SJSA1 (cell line): ENCODE measurements at regions not wholly inside any gene's neighbourhood (a gene's known extent, or its start where the extent isn't known, plus 50 kb on each side); places are given as distances from the start of the nearest gene placed in this dataset.

ENCODE experiments used
- DNase-seq, 2 experiments: peaks; one replicate each; pipeline ENCODE4 v3.0.0-alpha.2; 2015 to 2020; ENCODE audit warnings: low spot score in 2 of 2, low read depth in 1 of 2
- H3K27ac ChIP-seq: fragments of 250-450 bp; sonication (Bioruptor Pico); 2 replicates; pipeline ENCODE4 v1.5.1; 2020; ENCODE audit warnings: mild to moderate bottlenecking, moderate library complexity
- H3K27me3 ChIP-seq: fragments of 250-450 bp; sonication (Bioruptor Pico); replicated peaks from 2 replicates; pipeline ENCODE4 v1.5.1; 2020; ENCODE audit warnings: mild to moderate bottlenecking, moderate library complexity
- H3K36me3 ChIP-seq: fragments of 250-450 bp; sonication (Bioruptor Pico); 2 replicates; pipeline ENCODE4 v1.5.1; 2020; ENCODE audit warnings: mild to moderate bottlenecking
- H3K4me1 ChIP-seq: fragments of 250-450 bp; sonication (Bioruptor Pico); replicated peaks from 2 replicates; pipeline ENCODE4 v1.6.1; 2021; ENCODE audit warnings: mild to moderate bottlenecking
- H3K4me3 ChIP-seq: fragments of 250-450 bp; sonication (Bioruptor Pico); 2 replicates; pipeline ENCODE4 v1.5.1; 2020; ENCODE audit warnings: mild to moderate bottlenecking
- H3K9me3 ChIP-seq: fragments of 250-450 bp; sonication (Bioruptor Pico); replicated peaks from 2 replicates; pipeline ENCODE4 v1.5.1; 2020; ENCODE audit warnings: mild to moderate bottlenecking

- peak in 1 of 2 experiments; percentile 16 for DNase-seq
- Histone ChIP-seq H3K27ac (no peak overlapping the region), H3K27me3 (no peaks in the 10 kb centered on the region), H3K4me1 (no peaks in the 10 kb centered on the region), H3K4me3 (no peak overlapping the region), H3K36me3 (no peaks in the 10 kb centered on the region; the same call in 1 of the 2 replicates), H3K9me3 (peaks cover 71% of the 10 kb centered on the region)
These were observed 106.3 kb downstream of the SNRPN start for GRCh38 chr15:25060996-25061620.

GRCh38 chr15:25061808-25062550, 107.2 kb downstream of the SNRPN start:
- no peak overlapping the region for H3K4me3 ChIP-seq
- no peaks in the 10 kb centered on the region for H3K27me3 ChIP-seq
- DNase-seq = peak in 1 of 2 experiments; percentile 12
- H3K27ac ChIP-seq = no peak overlapping the region
- H3K9me3 ChIP-seq = peaks cover 69% of the 10 kb centered on the region
- no peaks in the 10 kb centered on the region for H3K4me1 ChIP-seq
- peaks cover 2% of the 10 kb centered on the region for H3K36me3 ChIP-seq

GRCh38 chr15:25062551-25063430, 108.0 kb downstream of the SNRPN start:
- H3K27ac ChIP-seq = no peak overlapping the region
- H3K9me3 ChIP-seq = peaks cover 71% of the 10 kb centered on the region
- no peaks in the 10 kb centered on the region for H3K4me1 ChIP-seq
- peaks cover 2% of the 10 kb centered on the region for H3K36me3 ChIP-seq
- H3K4me3 ChIP-seq = no peak overlapping the region
- no peaks in the 10 kb centered on the region for H3K27me3 ChIP-seq
- no peak for DNase-seq

GRCh38 chr15:25065286-25065685, 110.5 kb downstream of the SNRPN start:
- H3K27me3 ChIP-seq = no peaks in the 10 kb centered on the region
- H3K36me3 ChIP-seq = peaks cover 2% of the 10 kb centered on the region
- no peaks in the 10 kb centered on the region for H3K4me1 ChIP-seq
- peaks cover 79% of the 10 kb centered on the region for H3K9me3 ChIP-seq
- no peak overlapping the region for H3K27ac ChIP-seq
- H3K4me3 ChIP-seq = no peak overlapping the region
- no peak for DNase-seq

- no peaks in the 10 kb centered on the region for H3K4me1 ChIP-seq
- H3K27ac ChIP-seq = no peak overlapping the region
- no peak for DNase-seq
- H3K4me3 ChIP-seq = no peak overlapping the region
- H3K9me3 ChIP-seq = peaks cover 81% of the 10 kb centered on the region
- H3K36me3 ChIP-seq = peaks cover 2% of the 10 kb centered on the region
- no peaks in the 10 kb centered on the region for H3K27me3 ChIP-seq
These were observed 111.1 kb downstream of the SNRPN start for GRCh38 chr15:25065876-25066275.

GRCh38 chr15:25066708-25067107, 111.9 kb downstream of the SNRPN start:
- Histone ChIP-seq H3K9me3 (peaks cover 81% of the 10 kb centered on the region), H3K4me3 (no peak overlapping the region), H3K27ac (no peak overlapping the region), H3K36me3 (peaks cover 2% of the 10 kb centered on the region), H3K4me1 (no peaks in the 10 kb centered on the region), H3K27me3 (no peaks in the 10 kb centered on the region)
- DNase-seq = no peak

- no peak overlapping the region for H3K4me3 ChIP-seq
- H3K27me3 ChIP-seq = no peaks in the 10 kb centered on the region
- no peaks in the 10 kb centered on the region for H3K4me1 ChIP-seq
- H3K27ac ChIP-seq = no peak overlapping the region
- H3K36me3 ChIP-seq = peaks cover 6% of the 10 kb centered on the region; the same call in 1 of the 2 replicates
- DNase-seq = no peak
- H3K9me3 ChIP-seq = peaks cover 84% of the 10 kb centered on the region
These were observed 113.0 kb downstream of the SNRPN start for GRCh38 chr15:25067725-25068309.

GRCh38 chr15:25068696-25069095, 113.9 kb downstream of the SNRPN start:
- Histone ChIP-seq H3K4me1 (no peaks in the 10 kb centered on the region), H3K36me3 (peaks cover 15% of the 10 kb centered on the region), H3K9me3 (peaks cover 87% of the 10 kb centered on the region), H3K27me3 (no peaks in the 10 kb centered on the region), H3K27ac (no peak overlapping the region), H3K4me3 (no peak overlapping the region)
- no peak for DNase-seq

GRCh38 chr15:25070353-25070963, 115.7 kb downstream of the SNRPN start:
- Histone ChIP-seq H3K4me1 (no peaks in the 10 kb centered on the region), H3K4me3 (no peak overlapping the region), H3K9me3 (peaks cover 88% of the 10 kb centered on the region), H3K27me3 (no peaks in the 10 kb centered on the region), H3K27ac (no peak overlapping the region), H3K36me3 (peaks cover 17% of the 10 kb centered on the region)
- no peak for DNase-seq

GRCh38 chr15:25072857-25073476, 118.2 kb downstream of the SNRPN start:
- no peaks in the 10 kb centered on the region for H3K4me1 ChIP-seq
- peaks cover 15% of the 10 kb centered on the region for H3K36me3 ChIP-seq
- H3K27ac ChIP-seq = no peak overlapping the region
- no peak overlapping the region for H3K4me3 ChIP-seq
- DNase-seq = no peak
- peaks cover 74% of the 10 kb centered on the region for H3K9me3 ChIP-seq
- H3K27me3 ChIP-seq = no peaks in the 10 kb centered on the region

GRCh38 chr15:25087137-25087536, 132.3 kb downstream of the SNRPN start:
- H3K4me1 ChIP-seq = no peaks in the 10 kb centered on the region
- peak in 1 of 2 experiments; percentile 12 for DNase-seq
- H3K27me3 ChIP-seq = no peaks in the 10 kb centered on the region
- H3K9me3 ChIP-seq = no peaks in the 10 kb centered on the region; the same call in none of the 2 replicates
- no peaks in the 10 kb centered on the region for H3K36me3 ChIP-seq
- no peak overlapping the region for H3K4me3 ChIP-seq
- H3K27ac ChIP-seq = no peak overlapping the region

GRCh38 chr15:25088261-25088790, 133.5 kb downstream of the SNRPN start:
- Histone ChIP-seq H3K36me3 (no peaks in the 10 kb centered on the region), H3K27ac (no peak overlapping the region), H3K9me3 (peaks cover 3% of the 10 kb centered on the region), H3K4me1 (no peaks in the 10 kb centered on the region), H3K4me3 (no peak overlapping the region), H3K27me3 (no peaks in the 10 kb centered on the region)
- peak in 1 of 2 experiments; percentile 16 for DNase-seq
